Osteocyte (in vitro differentiated cells): ENCODE measurements at regions not wholly inside any gene's neighbourhood (a gene's known extent, or its start where the extent isn't known, plus 50 kb on each side); places are given as distances from the start of the nearest gene placed in this dataset.

Experiments
- DNase-seq: peaks from one replicate; pipeline ENCODE4 v3.0.0; 2021; ENCODE audit warnings: mixed read lengths; ENCODE audit not compliant: unreplicated experiment; ENCODE audit errors: extremely low spot score
- H3K27ac Mint-ChIP-seq: one replicate; pipeline ENCODE4 v1.8.0; 2021; ENCODE audit warnings: mild to moderate bottlenecking, mixed read lengths; ENCODE audit not compliant: unreplicated experiment
- H3K27me3 Mint-ChIP-seq: one replicate; pipeline ENCODE4 v1.8.0; 2021; ENCODE audit warnings: mixed read lengths; ENCODE audit not compliant: unreplicated experiment
- H3K36me3 Mint-ChIP-seq: one replicate; pipeline ENCODE4 v1.8.0; 2021; ENCODE audit warnings: mixed read lengths; ENCODE audit not compliant: unreplicated experiment
- H3K4me1 Mint-ChIP-seq: one replicate; pipeline ENCODE4 v1.8.0; 2021; ENCODE audit warnings: mixed read lengths; ENCODE audit not compliant: unreplicated experiment
- H3K4me3 Mint-ChIP-seq: one replicate; pipeline ENCODE4 v1.8.0; 2021; ENCODE audit warnings: mild to moderate bottlenecking, moderate library complexity, mixed read lengths; ENCODE audit not compliant: unreplicated experiment
- H3K9me3 Mint-ChIP-seq: one replicate; pipeline ENCODE4 v1.8.0; 2021; ENCODE audit warnings: mixed read lengths; ENCODE audit not compliant: unreplicated experiment
- TF ChIP-seq, protein P1 (sequence below): fragments of 200-600 bp; sonication (generic); IDR thresholded peaks from 2 replicates; pipeline ENCODE4 v1.5.0; 2021; ENCODE audit warnings: antibody characterized with exemption, mild to moderate bottlenecking, moderate library complexity

GRCh38 chr4:67130411-67130810 lies 414.9 kb downstream of the CENPC start:
- TF ChIP-seq, protein P1, sequence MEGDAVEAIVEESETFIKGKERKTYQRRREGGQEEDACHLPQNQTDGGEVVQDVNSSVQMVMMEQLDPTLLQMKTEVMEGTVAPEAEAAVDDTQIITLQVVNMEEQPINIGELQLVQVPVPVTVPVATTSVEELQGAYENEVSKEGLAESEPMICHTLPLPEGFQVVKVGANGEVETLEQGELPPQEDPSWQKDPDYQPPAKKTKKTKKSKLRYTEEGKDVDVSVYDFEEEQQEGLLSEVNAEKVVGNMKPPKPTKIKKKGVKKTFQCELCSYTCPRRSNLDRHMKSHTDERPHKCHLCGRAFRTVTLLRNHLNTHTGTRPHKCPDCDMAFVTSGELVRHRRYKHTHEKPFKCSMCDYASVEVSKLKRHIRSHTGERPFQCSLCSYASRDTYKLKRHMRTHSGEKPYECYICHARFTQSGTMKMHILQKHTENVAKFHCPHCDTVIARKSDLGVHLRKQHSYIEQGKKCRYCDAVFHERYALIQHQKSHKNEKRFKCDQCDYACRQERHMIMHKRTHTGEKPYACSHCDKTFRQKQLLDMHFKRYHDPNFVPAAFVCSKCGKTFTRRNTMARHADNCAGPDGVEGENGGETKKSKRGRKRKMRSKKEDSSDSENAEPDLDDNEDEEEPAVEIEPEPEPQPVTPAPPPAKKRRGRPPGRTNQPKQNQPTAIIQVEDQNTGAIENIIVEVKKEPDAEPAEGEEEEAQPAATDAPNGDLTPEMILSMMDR: no peak
- DNase-seq: no peak
- peak overlapping the region; percentile 31 for H3K27ac Mint-ChIP-seq
- H3K9me3 Mint-ChIP-seq: peaks cover 13% of the 10 kb centered on the region
- no peak overlapping the region for H3K4me3 Mint-ChIP-seq
- H3K27me3 Mint-ChIP-seq: no peaks in the 10 kb centered on the region
- H3K4me1 Mint-ChIP-seq: peaks cover 27% of the 10 kb centered on the region
- H3K36me3 Mint-ChIP-seq: no peaks in the 10 kb centered on the region

DNA sequence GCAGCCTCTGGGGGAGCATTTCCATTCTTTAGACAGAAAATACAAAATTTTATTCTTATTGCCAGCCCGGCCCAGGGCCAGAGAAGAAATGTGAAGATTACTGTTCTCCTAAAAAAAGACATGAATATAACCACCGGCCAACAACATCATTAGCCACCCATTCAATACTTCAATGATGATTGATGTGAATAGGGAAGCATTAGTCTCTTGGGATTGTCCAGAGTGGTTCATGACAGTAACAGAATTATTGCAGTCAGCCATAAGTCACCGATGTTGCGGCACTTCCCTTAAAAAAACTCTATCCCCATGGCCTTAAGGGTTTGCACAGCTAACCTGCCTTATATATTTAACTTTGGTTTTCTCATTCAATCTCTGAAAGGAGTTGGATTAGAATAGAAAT lies 418.7 kb downstream of the CENPC start:
- TF ChIP-seq, protein P1: no peak
- Mint-ChIP-seq H3K9me3 (peaks cover 4% of the 10 kb centered on the region), H3K4me1 (peaks cover 15% of the 10 kb centered on the region), H3K27me3 (no peaks in the 10 kb centered on the region), H3K4me3 (no peak overlapping the region), H3K36me3 (no peaks in the 10 kb centered on the region), H3K27ac (no peak overlapping the region)
- no peak for DNase-seq

GRCh38 chr4:67125636-67126514 lies 419.4 kb downstream of the CENPC start:
- H3K27me3 Mint-ChIP-seq: no peaks in the 10 kb centered on the region
- TF ChIP-seq, protein P1: no peak
- H3K4me3 Mint-ChIP-seq: no peak overlapping the region
- DNase-seq: no peak
- peaks cover 10% of the 10 kb centered on the region for H3K4me1 Mint-ChIP-seq
- H3K27ac Mint-ChIP-seq: no peak overlapping the region
- no peaks in the 10 kb centered on the region for H3K9me3 Mint-ChIP-seq
- no peaks in the 10 kb centered on the region for H3K36me3 Mint-ChIP-seq

DNA sequence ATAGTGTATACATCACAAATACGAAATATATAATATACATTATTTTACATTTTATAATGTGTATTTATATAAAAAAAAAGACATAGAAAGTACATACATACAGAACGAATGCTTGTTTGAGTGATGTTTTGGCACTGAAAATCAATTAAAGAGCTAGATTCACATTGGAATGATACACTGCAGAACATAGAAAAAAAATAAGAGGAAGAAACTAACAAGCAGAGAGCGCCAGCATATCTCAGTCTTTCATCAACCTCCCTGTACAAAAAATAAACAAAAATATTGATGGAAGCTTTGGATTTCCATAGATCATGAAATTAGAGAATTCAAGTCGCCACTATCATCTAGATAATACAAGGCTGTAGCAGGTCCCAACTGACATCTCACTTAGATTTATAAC lies 420.6 kb downstream of the CENPC start:
- no peaks in the 10 kb centered on the region for H3K36me3 Mint-ChIP-seq

DNA sequence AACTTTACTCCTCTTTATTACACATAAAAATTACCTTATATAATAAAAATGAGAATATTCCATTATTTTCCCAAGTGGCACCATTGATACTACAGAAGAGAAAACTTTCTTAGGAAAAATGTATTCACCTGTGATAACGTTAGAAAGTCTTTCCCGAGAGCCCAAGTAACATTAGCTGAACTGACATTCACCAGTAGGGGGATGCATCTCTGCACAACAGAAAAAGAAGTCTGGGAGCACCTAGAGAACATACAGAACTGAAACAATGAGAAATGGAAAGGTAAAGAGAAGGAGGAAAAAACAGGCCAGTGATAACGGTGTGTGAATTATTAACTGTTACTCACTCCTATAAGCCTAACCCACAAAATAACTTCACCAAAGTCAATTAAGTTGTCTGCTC lies 423.3 kb downstream of the CENPC start:
- H3K36me3 Mint-ChIP-seq: no peaks in the 10 kb centered on the region
- H3K27me3 Mint-ChIP-seq: no peaks in the 10 kb centered on the region
- peaks cover 11% of the 10 kb centered on the region for H3K9me3 Mint-ChIP-seq
- TF ChIP-seq, protein P1: peak; percentile 58
- H3K27ac Mint-ChIP-seq: no peak overlapping the region
- H3K4me1 Mint-ChIP-seq: peaks cover 4% of the 10 kb centered on the region
- no peak overlapping the region for H3K4me3 Mint-ChIP-seq
- DNase-seq: no peak

More for the DNA sequence above, 420.6 kb downstream of the CENPC start:
- Mint-ChIP-seq H3K27me3 (no peaks in the 10 kb centered on the region), H3K27ac (no peak overlapping the region), H3K9me3 (no peaks in the 10 kb centered on the region), H3K4me1 (peaks cover 4% of the 10 kb centered on the region), H3K4me3 (no peak overlapping the region)
- DNase-seq: no peak
- TF ChIP-seq, protein P1: no peak
